AG04450 (cell line): ENCODE measurements at regions not wholly inside any gene's neighbourhood (a gene's known extent, or its start where the extent isn't known, plus 50 kb on each side); places are given as distances from the start of the nearest gene placed in this dataset.

Experiments
- CTCF ChIA-PET: fragments of 300-600, 350-600 bp; formaldehyde crosslinking; extraction: SDS; loops from one replicate; lab custom pipeline; 2022; ENCODE audit warnings: antibody characterized with exemption, inconsistent platforms; lab: Charles Lee
- POLR2A ChIA-PET: fragments of 350-600 bp; formaldehyde crosslinking; extraction: SDS; loops from one replicate; lab custom pipeline; 2021; ENCODE audit warnings: antibody characterized with exemption, inconsistent platforms; lab: Yijun Ruan, JAX
- DNase-seq: peaks from one replicate; pipeline ENCODE4 v3.0.0-alpha.2; 2011; ENCODE audit warnings: low read depth, low spot score
- H3K27ac ChIP-seq: one replicate; pipeline ENCODE4 v1.5.1; 2012; ENCODE audit warnings: low read depth, low read length, control low read depth
- H3K27me3 ChIP-seq: one replicate; pipeline ENCODE4 v1.6.0; 2012; ENCODE audit warnings: low read length; ENCODE audit not compliant: control insufficient read depth, insufficient read depth
- H3K4me3 ChIP-seq: 2 replicates; pipeline ENCODE4 v1.5.1; 2011; ENCODE audit warnings: mild to moderate bottlenecking, low read depth, low read length, control low read depth
- H3K9me3 ChIP-seq: 2 replicates; pipeline ENCODE4 v1.5.1; 2012; ENCODE audit warnings: low read length; ENCODE audit not compliant: control insufficient read depth, insufficient read depth
- CTCF ChIP-seq: IDR thresholded peaks from 2 replicates; pipeline ENCODE4 v1.5.1; 2011; ENCODE audit warnings: low read depth, low read length, control low read depth, inconsistent platforms

GRCh38 chr7:21099955-21100354 lies 313.3 kb upstream of the SP8 start:
- H3K27ac ChIP-seq: no peak overlapping the region
- ChIA-PET POLR2A (no interaction called here), CTCF (no interaction called here)
- H3K4me3 ChIP-seq: no peak overlapping the region
- no peak for DNase-seq
- no peaks in the 10 kb centered on the region for H3K27me3 ChIP-seq
- no peak for TF ChIP-seq CTCF
- peaks cover 16% of the 10 kb centered on the region for H3K9me3 ChIP-seq

GRCh38 chr7:21101541-21101940 lies 314.9 kb upstream of the SP8 start:
- Histone ChIP-seq H3K4me3 (no peak overlapping the region), H3K27me3 (no peaks in the 10 kb centered on the region), H3K27ac (no peak overlapping the region), H3K9me3 (peaks cover 18% of the 10 kb centered on the region)
- no peak for DNase-seq
- TF ChIP-seq CTCF: no peak
- ChIA-PET CTCF (no interaction called here), POLR2A (no interaction called here)

- no peaks in the 10 kb centered on the region for H3K27me3 ChIP-seq
- peaks cover 18% of the 10 kb centered on the region for H3K9me3 ChIP-seq
- no peak overlapping the region for H3K27ac ChIP-seq
- no peak overlapping the region for H3K4me3 ChIP-seq
- TF ChIP-seq CTCF: no peak
- no peak for DNase-seq
- POLR2A ChIA-PET: no interaction called here
- CTCF ChIA-PET: no interaction called here
Observed at GRCh38 chr7:21103426-21104123, 316.9 kb upstream of the SP8 start.

GRCh38 chr7:21104124-21104500 lies 317.4 kb upstream of the SP8 start:
- no peak for TF ChIP-seq CTCF
- CTCF ChIA-PET: no interaction called here
- Histone ChIP-seq H3K4me3 (no peak overlapping the region), H3K27me3 (no peaks in the 10 kb centered on the region), H3K9me3 (peaks cover 18% of the 10 kb centered on the region), H3K27ac (no peak overlapping the region)
- DNase-seq: no peak
- POLR2A ChIA-PET: no interaction called here

- peaks cover 18% of the 10 kb centered on the region for H3K9me3 ChIP-seq
- no peaks in the 10 kb centered on the region for H3K27me3 ChIP-seq
- ChIA-PET POLR2A (no interaction called here), CTCF (no interaction called here)
- DNase-seq: no peak
- TF ChIP-seq CTCF: no peak
- H3K4me3 ChIP-seq: no peak overlapping the region
- H3K27ac ChIP-seq: no peak overlapping the region
Observed at GRCh38 chr7:21106296-21106732, 319.6 kb upstream of the SP8 start.
